ENCODE measurements at regions not wholly inside any gene's neighbourhood (a gene's known extent, or its start where the extent isn't known, plus 50 kb on each side); places are given as distances from the start of the nearest gene placed in this dataset.

DNA sequence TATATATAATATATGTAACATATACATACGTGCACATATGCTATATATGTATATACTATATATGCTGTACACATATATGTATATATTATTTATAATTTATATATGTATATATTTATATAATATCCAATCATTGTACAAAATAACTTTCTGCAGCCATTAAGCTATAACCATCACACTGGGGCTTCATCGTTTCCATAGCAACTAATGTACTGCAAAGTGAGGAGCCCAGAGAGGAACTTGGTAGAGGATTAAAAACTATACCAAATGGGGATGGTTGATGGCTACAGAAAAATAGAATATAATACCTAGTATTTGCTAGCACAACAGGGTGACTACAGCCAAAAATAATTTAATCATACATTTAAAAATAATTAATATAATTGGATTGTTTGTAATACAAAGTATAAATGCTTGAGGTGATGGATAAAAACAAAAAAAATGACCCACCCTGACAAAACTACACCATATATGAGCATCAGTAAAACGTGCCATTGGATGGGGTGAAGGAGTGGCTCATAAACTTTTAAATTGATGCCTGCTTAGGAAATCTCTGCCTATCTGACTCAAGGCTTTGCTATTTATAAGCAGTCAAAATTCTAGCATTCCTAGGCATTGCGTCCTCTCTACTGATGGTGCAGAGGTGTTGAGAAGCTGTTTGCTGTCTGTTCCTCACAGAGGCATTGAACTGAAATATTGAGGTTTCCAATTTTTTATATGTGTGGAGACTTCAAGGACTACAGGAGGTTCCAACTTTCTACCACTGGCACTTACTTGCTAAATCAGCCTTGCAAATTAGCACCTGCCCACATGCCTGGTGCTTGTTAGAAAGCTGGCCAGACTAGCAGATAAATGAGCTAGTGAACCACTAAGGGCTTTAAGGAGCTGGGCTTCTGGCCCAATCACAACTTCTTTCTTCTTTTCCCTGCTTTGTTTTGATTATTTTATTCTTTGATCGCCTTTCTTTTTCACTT, 190.1 kb downstream of the SCP2D1 start:
- TF ChIP-seq CBX2 (IDR thresholded peaks at IDR 0.05; ENCODE audit: insufficient read depth, low read length, poor library complexity, severe bottlenecking) (no peak), ZNF766 (CRISPR knock-in tag; conservative IDR thresholded peaks at IDR 0.05) (no peak), SMAD1 (IDR thresholded peaks at IDR 0.05; ENCODE audit: low read depth, low read length, partially characterized antibody) (no peak), SIN3B (IDR thresholded peaks at IDR 0.05; ENCODE audit: low read depth) (no peak), POLR2A (conservative IDR thresholded peaks at IDR 0.05) (no peak), FOXA1 (IDR thresholded peaks at IDR 0.05; ENCODE audit: borderline replicate concordance) (no peak)
- TF ChIP-seq, protein P1, sequence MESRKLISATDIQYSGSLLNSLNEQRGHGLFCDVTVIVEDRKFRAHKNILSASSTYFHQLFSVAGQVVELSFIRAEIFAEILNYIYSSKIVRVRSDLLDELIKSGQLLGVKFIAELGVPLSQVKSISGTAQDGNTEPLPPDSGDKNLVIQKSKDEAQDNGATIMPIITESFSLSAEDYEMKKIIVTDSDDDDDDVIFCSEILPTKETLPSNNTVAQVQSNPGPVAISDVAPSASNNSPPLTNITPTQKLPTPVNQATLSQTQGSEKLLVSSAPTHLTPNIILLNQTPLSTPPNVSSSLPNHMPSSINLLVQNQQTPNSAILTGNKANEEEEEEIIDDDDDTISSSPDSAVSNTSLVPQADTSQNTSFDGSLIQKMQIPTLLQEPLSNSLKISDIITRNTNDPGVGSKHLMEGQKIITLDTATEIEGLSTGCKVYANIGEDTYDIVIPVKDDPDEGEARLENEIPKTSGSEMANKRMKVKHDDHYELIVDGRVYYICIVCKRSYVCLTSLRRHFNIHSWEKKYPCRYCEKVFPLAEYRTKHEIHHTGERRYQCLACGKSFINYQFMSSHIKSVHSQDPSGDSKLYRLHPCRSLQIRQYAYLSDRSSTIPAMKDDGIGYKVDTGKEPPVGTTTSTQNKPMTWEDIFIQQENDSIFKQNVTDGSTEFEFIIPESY (CRISPR knock-in tag; IDR thresholded peaks at IDR 0.05): no peak
